Muscle of arm (tissue), 1 donor: ENCODE measurements at regions not wholly inside any gene's neighbourhood (a gene's known extent, or its start where the extent isn't known, plus 50 kb on each side); places are given as distances from the start of the nearest gene placed in this dataset.

ENCODE experiments used
- DNase-seq: peaks from one replicate; pipeline ENCODE4 v3.0.0-alpha.2; 2013

DNA sequence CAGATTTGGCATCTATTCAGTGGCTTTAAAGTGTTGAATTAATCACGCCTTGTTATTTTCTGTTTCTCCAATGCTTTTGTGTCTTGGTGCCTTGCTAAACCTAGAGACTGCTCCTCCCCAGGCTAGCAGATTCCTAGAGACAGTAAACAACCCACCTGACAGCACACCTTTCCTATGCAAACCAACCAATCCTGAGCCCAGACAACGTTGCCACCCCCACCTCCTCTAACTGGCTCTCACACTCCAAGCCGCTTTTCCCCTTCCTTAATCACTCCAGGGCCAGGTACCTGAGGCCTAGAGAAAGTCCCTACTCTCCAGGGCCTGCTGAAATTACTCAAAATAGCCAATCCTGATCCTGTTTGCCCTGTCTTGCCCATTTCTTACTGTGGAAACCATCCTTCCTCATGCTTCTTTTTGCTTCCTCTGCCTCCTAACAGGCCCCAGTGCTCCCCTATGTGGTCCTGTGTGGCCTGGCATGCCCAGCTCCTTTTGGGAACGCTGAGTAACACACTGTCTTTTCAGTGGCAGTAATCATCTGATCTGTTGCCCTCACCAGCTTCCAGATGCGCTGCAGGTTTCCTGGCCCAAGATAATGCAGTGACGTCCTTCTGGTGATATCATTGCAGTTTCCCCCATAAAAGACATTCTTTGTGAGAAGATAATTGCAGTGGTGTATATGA lies 53.4 kb downstream of the GAS1 start:
- no peak for DNase-seq

DNA sequence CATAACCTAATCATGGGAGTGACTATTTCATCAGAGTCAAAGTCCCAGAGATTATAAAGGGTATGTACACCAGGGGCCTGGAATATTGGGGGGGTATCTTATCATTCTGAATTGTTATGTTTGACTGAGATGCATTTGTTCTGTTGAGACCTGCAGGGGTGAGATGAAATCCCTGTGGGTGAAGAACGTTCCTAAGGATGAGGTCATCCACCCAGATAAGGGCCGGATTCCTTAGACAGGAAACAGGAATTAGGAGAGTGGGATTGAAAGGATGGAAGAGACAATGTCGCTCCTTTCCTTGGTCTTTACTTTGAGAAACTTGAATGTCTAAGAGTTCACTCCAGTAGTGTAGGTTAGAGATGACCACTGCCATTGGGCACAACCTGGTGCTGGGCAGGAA lies 54.7 kb downstream of the GAS1 start:
- no peak for DNase-seq

DNA sequence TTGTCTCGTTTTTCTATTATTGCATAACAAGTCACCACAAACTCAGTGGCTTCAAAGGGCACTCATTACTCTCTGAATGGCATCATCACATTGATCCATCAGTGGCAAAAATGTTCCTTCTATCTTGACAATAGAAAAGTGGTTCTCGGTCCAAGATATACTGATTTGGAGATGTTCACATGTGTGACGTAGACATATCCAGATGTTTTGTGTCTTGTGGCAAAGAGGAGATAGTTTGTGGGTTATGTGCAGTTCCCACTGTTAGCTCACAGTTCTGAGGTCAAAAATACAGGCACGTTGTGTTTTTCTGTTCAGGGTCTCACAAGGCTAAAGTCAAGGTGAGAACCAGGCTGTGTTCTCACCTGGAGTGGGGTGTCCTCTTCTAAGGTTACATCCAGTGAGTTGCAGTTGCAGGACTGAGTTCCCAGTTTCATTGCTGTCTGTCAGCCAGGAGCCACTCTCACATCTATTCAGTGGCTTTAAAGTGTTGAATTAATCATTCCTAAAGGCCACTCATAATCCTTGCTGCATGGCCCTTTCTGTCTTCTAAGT lies 55.3 kb downstream of the GAS1 start:
- DNase-seq, result no peak

DNA sequence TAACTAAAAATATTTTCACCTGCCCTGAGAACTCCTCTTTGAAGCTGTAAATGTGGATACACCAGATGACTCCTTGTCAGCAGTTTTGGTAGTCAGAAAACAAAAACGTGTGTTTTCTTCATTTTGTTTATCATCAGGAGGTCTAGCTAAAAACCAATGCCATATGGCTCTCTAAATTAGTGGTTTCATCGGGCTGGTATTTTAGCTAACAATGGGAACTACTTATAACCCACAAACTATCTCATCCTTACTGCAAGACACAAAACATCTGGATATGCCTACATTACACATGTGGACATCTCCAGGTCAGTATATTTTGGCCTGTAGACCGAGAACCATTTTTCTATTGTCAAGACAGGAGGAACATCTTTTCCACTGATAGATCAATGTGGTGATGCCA lies 56.2 kb downstream of the GAS1 start:
- DNase-seq, result no peak

DNA sequence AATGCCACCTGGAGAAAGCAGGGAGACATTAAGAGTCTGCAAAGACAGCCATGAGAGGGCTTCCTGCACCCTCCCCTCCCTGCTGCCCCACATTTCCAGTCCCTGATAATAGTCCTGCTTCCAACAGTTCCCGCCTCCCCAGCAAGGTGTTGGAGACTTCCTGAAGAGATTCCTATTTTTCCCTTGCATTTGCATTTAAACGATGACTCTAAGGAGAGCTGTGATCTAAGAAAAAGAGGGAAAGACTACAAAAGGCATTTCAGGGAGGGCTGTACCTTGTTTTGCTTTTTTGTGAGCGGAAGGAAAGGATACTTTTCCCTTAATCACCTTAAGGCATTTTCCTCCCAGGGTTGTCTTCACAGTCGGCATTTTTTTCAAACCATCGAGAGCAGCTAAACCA lies 62.1 kb downstream of the GAS1 start:
- no peak for DNase-seq

DNA sequence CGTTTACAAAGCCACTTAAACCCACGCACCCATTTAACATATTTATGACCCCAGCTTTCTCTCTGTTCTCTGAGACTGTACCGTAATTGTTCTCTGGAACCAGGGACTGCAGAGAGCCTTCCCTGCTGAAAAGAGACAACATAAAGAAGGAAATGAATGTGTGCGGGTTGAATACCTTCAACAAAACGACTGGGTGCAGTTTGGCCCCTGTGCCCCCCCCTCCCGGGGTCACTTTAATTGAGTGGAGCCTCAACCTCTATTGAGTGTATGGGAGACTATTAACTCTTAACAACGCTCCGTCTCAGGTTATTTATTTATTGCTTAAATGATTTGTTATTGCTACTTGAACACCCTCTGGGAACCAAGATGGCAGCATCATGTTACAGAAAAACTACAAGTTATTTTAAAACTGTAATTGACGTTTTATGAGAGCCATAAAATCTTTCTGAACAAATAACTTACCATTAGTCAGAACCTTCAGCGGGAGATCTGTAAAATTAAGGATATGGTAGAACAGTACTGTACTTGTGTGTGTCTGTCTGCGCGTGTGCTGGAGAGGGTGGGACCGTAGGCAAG lies 70.6 kb downstream of the GAS1 start:
- DNase-seq, result no peak

DNA sequence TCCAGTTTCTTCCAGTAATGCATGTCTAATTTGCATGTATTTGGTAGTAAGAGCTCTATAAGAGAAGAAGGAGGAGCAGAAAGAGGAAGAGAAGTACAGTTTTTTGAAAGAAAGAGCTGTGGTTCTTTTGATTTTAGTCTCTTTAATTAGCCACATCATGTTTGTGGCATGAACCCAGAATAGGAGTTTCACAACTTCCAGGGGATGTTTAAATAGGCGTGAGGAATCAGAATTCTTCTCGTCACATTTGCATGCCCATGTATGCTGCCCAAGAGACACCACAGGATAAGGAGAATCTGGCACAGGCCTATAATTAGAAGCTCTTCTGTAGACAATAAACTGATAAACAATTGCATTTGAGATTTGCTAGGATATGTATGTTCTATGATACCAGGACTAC lies 78.7 kb downstream of the GAS1 start:
- no peak for DNase-seq

DNA sequence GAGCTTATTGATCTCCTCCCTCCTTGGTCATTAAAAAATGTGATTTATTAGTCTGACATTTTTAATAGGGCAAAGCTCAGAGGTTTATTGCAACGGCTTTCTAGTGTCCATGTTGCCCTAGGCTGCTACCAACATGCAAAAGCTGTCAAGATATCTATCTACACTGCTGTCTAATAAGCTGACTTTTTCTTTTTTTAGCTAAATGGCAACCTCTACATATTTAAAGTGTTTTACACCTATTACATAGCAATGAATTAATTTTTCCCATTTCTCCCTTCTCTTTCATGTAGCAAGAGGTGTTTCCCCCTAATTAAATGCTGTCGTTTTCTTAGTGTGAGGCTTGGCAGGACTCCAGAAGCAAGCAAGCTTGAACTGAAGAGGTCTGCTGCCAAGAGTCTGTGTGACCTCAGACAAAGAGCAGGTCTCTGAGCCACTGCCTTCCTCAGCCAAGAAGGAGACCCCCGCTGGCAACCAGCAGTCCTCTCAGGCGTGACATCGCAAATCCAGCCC lies 79.4 kb downstream of the GAS1 start:
- DNase-seq, result no peak

DNA sequence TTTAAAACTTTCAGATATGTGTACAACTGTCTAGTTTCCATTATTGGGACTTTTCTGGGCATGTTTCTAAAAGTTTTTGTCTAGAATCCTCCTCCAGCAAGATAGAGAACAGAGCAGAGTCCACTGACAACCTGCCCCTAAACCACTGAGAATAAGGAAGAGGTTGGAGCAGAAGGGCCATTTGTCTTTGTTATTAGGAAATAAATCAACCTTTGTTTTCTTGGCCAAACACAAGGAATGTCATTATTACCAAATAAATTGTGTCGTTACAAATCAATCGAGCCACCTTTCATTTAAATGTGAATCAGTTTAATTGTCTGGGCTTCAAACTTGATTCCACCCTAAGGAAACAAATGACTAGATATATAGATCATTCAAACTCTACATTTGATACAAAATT lies 81.4 kb downstream of the GAS1 start:
- DNase-seq, result no peak

DNA sequence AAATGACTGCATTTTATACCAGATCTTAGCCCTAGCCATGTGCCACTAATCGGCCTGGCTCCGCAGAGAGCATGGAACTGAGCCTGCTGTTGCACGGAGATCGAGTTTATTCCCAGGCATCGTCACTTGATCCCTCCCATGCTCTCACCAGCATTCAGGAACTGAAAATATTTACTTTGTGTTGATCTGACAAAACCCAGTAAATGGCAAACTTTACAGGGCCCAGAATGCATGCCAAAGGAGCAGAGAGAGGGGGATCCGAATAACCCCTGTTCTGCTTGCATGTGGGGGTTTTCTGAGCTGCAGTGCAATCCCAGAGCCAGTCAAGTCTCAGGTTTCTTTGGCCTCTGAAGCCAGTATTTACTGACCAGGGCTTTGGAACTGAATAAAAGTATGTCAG lies 87.3 kb downstream of the GAS1 start:
- DNase-seq, result no peak

DNA sequence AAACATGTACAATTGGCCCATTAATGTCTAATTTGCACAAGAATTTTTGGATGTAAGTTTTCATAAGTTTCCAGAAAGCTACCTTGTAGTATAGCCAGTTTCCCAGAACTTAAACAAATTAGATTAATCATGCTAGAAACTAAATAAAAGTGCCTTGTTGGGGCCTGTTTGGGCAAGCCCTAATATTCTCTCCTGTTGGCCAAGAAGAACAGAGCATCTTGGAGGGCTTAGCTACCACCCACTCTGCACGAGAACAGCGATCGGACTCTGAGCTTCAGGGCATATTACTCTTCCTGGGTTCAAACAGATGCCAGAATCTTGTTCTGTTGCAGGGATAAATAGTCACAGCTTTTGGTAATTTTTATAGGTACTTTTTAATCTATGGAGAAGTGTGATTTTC lies 88.2 kb downstream of the GAS1 start:
- no peak for DNase-seq

DNA sequence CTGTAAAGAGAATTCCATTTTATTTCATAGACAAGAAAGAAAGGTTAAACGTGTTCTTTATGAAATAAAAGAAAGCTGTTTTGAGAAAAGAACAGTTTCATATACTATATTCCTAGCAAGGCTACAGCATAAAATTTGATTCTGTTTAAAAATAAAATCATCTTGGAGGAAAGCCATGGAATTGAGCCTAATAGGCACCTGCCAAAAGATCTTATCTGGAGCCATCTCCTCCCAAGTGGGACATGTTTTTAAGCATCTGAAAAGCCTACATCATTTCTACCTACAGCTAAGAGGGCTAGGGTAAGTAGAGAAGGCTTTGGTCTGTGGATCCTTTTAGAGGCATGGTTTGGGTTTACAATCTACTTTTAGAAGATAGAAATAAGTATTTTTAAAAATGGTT lies 89.3 kb downstream of the GAS1 start:
- DNase-seq, result no peak

DNA sequence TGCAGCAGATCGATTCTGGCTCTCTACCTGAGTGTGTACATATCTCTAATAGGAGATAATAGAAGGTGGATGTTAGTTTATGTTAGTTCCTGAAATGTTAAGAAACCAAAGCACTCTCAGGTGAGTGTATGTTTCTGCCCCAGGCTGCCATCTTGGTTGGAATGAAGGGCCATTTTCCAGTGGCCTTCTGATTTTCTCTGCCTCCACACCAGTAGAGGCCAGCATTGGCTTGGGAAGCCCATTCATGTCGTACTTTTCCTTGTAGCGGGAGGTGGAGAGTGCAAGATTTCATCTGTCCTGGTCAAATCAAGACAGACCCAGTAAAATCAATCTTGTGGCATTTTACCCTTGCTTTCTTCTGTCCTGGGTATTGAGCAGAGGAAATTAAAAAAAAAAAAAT lies 91.0 kb downstream of the GAS1 start:
- DNase-seq, result no peak

DNA sequence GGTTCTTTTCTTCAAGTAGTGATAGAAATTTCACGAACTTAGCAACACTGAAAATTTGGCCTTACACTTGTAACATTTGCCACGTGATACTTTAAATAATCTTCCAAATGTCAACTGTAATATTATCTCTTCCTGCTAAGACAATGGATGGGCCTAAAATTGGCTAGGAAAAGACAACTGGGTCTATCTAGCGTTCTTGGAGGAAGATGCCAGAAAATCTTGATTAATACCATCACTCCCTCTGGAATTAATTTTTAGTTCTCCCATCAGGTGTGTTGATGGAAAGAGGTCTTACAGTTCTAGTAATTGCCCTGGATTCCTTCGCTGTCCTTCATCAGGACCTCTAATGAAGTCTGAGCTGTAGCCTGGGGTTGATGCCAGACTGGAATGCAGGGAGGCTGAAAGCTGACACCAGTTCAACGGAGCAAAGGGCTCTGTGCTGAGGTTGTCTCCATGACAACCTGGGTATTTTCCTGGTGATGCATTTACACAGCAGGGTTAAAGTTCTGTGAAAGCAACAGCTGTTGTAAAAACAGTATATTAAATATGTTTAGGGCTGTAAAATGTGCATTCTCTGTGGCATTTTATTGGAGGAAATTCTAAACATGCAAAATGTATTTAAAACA lies 92.3 kb downstream of the GAS1 start:
- DNase-seq, result peak; percentile 82

DNA sequence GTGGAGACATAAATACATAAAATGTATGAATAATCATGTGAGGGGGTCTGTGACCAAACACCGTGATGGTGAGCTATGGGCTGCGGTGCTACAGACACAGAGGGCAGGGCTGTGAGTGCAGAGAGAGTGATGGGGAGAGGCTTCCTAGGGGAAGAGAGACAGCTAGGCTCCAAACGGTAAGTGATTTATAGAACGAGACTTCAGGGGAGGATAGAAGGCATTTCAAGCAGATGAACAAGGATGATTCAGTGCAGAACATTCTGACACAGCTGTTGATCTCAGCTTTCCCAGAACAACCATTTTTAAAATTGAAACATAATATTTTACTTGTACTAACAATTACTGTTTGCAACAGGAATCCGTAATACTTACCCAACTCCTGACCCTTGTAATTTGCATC lies 100.7 kb downstream of the GAS1 start:
- no peak for DNase-seq

DNA sequence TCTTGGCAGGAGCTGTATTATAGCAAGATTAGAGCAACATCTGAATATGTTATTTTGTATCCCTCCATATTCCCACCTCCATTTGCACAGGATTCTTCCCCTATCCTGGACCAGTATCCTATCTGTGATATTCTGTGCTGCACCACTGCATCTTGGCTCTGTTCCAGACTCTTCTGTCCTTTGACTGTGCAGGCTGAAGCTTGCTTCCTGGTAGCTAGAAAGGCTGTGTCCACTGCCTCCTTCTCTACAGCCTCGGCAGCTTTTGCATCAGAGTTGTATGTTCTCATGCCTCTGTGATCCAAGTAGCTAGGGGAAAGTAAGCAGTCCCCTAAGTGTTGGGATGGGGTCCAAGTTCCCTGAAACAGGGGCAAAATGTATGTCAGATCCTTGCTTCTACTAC lies 104.1 kb downstream of the GAS1 start:
- DNase-seq, result no peak

DNA sequence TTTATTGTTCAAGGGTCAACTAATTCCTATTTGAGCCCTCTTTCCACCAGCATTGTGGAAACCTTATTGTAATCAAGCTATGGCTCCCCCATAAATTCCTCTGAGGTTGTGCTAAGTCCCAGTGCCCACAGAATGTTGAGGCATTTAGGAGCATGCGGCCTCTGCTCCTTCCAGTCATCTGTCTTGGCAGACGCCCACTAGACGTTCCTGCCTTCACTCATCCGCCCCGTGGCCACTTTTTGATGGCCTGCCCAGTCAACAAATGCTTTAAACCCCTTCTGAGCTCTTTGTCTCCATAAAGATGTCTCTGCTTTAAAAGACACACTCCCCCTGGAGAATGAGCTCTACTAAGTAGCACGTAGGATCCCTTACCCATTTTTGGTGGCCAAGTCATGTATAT lies 104.7 kb downstream of the GAS1 start:
- DNase-seq, result no peak

DNA sequence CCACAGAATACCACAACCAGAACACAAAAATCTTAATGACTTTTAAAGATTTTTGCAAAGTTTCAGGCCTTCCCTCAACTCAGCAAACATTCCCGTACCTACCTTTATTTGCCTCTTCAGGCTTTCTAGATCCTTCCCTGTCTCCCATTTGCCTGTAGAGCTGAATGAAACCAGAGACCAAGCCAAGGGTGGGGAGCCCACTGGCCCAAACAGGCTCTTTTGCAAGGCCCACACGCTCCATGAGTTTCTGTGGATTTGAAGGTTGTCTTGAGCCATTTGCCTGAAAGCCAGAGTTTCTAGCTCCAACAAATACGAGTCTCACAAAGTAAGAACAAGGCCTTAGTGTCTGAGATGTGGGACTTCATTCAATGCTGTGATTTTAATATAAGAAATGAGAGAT lies 107.8 kb downstream of the GAS1 start:
- no peak for DNase-seq

DNA sequence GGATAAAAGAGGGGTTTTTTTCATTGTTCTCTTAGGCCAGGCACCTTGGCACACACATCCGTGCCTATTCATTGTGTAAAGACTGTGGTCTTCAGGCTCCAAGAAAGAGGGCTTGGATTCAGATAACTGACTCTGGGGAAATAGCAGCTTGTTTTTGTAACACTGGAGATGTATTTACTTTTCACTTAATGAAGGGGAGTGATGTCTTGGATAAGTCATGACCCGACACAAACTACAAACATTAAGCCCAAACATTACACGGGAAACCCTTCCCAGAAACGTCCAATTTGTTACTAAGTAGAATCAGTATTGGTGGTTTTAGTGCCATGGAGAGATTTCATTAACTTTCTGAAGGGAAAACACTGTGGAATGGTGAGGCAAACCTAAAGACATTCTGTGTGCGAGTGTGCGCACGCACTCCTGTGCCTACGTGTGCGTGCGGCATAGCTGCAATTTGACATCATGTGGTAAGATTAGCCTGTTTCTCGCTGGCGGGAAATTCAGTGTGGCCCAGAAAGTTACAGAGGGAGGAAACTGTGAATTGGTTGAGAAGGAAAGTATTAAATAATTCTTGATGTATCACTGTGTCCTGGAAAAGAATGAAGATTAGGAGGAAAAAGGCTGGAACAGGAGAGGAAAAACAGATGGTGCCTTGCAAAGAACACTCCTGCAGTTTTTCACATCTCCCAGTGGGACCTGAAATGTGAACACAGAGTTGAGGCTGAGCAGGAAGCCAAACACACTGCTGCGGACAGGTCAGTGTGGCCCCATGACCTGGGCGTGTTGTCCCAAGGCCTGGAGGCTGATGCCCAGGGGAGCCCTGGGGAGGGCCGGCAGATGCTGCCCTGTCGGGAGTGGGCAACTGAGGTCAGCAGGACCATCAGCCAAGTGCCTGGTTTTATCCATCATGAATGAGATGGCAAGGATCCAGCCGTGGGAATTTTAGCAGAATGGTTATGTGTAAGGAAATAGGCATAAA lies 108.5 kb downstream of the GAS1 start:
- DNase-seq, result no peak

DNA sequence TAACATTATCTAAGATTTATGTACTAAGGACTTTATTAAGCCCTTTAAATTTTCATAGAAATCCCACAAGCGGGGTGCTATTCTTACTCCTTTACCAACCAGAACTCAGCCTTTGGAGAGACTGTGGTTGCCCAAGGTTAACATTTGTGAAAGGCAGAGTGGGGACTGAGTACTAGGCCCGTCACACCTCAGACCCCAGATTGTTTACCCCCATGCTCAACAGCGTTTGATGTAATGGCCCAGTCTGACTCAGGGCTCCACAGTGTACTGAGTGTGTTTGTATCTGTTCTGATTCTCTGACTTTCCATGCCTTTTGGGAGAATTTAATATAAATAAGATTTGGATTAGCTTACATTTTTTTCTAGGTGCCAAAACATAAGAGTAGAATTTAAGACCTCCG lies 110.0 kb downstream of the GAS1 start:
- no peak for DNase-seq

DNA sequence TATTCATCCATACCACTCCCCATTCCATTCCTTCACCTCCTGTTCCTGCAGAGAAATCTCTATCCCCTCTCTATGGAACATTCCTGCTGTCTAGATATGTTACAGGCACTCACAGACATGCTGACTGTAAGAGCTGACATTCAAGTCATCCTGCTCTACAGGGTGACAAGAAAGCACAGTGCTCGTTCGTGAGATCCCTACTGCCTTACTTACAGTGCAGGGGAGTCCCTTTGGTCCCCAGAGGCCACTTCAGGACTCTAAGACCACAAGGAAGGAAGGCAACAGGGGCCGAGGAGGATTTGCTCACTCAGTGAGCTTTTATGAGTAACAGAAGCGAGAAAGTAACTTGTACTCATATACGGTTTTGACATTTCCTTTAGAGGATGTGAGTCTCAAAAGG lies 110.5 kb downstream of the GAS1 start:
- no peak for DNase-seq

DNA sequence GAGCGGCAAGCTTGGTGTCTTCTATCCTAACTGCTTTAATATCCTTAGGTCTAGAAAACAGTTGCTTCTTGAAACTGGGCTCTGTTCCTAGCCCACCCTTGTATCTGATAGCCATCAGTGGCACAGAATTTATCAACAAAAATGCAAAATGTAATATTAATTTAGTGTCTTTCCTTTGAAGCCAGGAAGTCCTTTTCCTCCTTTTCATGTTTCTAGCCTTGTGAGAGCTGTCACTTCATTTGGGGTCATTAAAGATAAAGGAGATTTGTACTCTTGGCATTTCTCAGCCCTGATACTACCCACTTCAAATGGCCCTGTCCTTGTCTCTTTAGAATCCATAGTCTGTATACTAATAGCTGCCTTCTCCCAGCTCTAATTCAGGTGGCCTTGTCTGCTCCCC lies 111.0 kb downstream of the GAS1 start:
- no peak for DNase-seq
